ENCODE measurements at regions not wholly inside any gene's neighbourhood (a gene's known extent, or its start where the extent isn't known, plus 50 kb on each side); places are given as distances from the start of the nearest gene placed in this dataset.

DNA sequence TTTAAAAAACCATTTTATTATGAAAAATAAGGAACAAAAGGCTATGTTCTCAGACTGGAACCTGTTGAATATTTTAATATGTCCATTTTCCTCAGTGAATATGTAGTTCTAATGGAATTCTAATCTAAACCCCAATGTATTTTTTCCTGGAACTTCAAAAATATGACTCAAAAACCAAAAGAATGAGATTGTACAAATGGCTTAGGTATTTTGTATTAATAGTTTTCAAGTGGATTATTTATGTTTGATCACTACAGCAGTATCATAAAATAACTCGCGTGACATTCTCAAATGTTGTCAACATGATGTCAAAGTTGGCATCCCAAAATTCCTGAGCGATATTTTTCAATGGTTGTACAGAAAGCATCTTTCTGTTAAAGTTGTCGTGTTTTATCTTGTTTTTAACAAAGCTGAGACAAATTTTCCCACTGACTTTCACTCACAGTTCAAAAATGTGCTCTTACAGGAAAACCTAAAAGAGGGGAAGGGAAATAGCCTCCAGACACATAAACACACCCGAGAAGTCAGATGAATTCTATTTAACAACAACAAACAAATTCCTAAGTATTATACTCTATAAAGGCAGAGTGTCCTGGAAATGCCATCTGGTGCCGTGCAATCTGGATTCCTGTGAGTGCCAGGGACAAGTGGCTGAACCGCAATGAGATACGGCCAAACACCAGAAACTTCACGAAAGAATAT is 68.1 kb upstream of the TAS2R1 start:
- no peak for TF ChIP-seq EZH2 (IDR thresholded peaks at IDR 0.05; ENCODE audit: low read length)
- TF ChIP-seq, protein P1, sequence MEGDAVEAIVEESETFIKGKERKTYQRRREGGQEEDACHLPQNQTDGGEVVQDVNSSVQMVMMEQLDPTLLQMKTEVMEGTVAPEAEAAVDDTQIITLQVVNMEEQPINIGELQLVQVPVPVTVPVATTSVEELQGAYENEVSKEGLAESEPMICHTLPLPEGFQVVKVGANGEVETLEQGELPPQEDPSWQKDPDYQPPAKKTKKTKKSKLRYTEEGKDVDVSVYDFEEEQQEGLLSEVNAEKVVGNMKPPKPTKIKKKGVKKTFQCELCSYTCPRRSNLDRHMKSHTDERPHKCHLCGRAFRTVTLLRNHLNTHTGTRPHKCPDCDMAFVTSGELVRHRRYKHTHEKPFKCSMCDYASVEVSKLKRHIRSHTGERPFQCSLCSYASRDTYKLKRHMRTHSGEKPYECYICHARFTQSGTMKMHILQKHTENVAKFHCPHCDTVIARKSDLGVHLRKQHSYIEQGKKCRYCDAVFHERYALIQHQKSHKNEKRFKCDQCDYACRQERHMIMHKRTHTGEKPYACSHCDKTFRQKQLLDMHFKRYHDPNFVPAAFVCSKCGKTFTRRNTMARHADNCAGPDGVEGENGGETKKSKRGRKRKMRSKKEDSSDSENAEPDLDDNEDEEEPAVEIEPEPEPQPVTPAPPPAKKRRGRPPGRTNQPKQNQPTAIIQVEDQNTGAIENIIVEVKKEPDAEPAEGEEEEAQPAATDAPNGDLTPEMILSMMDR (optimal IDR thresholded peaks at IDR 0.05 in 1 of 3, IDR thresholded peaks at IDR 0.05 in 1 of 3, conservative IDR thresholded peaks at IDR 0.05 in 1 of 3; ENCODE audit: extremely low read depth in 1 of 3, insufficient read depth in 2 of 3, low read length in 3 of 3) = no peak
